Cerebellar cortex (tissue), 1 donor: ENCODE measurements at regions not wholly inside any gene's neighbourhood (a gene's known extent, or its start where the extent isn't known, plus 50 kb on each side); places are given as distances from the start of the nearest gene placed in this dataset.
A peak's percentile ranks its signal among the peaks of the same experiment; 100 is the strongest.

Experiments used
- DNase-seq: peaks from one replicate; pipeline ENCODE4 v3.0.0-alpha.2; 2015; ENCODE audit warnings: low spot score

DNA sequence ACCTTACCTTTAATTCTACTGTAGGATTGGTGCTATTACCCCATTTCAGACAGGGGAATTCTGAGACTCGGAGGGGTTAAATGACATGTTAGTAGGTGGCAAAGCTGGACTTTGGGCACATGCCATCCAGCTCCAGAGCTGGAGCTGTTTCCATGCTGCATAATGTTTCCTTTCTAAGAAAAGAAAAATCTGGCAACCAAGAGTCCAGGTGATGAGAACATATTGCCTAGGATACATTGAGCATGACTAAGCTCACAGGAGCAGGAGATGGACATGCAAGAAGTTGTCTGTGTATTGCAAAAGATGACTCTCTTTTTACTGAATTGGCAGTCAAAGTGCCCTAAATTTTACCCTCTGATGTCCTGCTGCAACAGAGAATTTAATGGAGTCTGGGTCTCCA, 150.8 kb upstream of the SYT13 start:
- DNase-seq: peak; percentile 69

DNA sequence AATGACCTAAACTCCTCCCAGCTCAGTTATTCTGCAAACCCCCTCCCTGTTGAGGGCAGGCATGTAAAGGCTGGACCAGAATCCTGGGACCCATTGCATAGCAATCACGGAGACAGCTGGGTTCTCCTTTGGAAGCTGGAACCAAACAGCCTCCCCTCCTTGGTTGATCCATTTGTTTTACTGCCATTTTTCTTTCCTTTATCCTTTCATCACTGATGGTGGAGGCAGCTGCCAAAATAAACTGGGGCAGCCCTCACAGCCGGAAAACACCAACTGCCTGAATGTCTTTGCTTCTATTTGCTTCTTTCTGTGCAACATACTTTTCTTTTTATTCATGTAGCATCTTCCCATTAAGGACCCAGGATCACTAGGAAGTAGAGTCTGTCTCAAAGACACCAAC, 150.0 kb upstream of the SYT13 start:
- peak; percentile 82 for DNase-seq

DNA sequence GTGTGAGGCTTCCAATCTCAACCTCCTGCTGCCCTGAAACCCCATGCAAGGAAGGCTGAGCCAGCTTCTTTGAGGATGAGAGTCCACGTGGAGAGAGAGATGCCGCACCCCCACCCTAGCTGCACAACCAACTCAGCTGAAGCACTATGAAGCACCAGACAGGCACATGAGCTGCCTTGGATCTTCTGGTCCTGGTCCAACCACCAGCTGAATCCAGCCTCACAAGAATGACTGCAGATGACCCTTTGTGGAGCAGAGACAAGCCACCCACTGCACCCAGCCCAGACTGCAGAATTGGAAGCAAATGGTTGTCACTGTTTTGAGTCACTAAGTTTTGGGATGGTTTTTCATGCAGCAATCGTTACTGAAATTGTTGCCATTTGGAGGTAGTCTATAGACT, 149.6 kb upstream of the SYT13 start:
- peak; percentile 57 for DNase-seq

GRCh38 chr11:45432910-45433309, 146.8 kb upstream of the SYT13 start:
- no peak for DNase-seq

- DNase-seq: no peak
These were observed 146.0 kb upstream of the SYT13 start for GRCh38 chr11:45432100-45432499.

- DNase-seq: no peak
These were observed 145.2 kb upstream of the SYT13 start for GRCh38 chr11:45431046-45432018.

- DNase-seq: no peak
These were observed 144.2 kb upstream of the SYT13 start for GRCh38 chr11:45430361-45430760.

- no peak for DNase-seq
These were observed 143.6 kb upstream of the SYT13 start for GRCh38 chr11:45429719-45430118.

DNA sequence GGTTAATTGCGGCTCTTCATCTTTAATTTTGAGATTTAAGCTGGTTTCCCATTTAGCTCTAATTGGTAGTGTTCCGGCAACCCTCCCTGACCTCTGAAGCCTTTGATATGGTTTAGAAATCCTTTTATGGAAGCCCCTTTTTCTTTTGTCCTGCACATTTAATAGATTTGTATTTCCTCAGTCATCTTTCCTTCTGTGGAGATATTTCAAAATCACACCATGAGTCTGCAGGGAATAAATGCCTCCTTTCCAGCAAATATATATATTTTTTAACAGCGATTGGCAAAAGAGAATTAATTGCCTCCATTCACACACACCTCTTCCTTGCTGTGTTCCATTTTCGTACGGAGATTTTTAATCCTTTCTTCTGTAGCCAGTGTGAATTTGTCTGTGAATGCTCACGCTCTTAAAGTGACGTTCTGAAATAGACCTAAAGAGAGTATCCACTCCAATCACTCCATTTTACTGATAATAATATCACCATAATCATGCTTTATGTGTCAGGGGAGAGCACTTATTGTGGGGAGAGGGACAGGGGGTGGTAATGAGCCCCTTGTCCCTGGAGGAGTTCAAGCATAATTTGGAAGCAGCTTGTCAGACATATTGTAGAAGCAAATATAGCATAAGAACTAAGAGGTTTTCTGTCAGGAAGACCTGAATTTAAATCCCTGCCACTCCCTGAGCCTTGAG, 142.5 kb upstream of the SYT13 start:
- DNase-seq: no peak

DNA sequence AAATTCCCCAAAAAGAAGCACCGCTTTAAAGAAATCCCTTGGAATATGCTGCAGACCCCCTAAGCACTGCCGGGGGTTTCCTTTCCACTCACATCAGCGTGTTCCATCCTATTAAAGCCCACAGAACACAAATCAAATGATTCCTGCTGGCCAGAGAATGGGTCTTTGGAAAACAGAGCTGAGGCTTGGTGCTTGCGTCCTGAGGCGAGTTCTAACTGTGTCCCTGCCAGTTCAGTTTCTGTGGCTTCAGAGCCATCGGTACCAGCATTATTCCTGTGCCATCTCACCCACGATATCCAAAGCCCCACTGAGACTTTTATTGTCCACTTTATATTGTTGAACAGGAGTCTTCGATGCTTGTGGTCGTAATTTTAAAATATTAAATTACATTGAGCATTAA, 142.0 kb upstream of the SYT13 start:
- DNase-seq: no peak

DNA sequence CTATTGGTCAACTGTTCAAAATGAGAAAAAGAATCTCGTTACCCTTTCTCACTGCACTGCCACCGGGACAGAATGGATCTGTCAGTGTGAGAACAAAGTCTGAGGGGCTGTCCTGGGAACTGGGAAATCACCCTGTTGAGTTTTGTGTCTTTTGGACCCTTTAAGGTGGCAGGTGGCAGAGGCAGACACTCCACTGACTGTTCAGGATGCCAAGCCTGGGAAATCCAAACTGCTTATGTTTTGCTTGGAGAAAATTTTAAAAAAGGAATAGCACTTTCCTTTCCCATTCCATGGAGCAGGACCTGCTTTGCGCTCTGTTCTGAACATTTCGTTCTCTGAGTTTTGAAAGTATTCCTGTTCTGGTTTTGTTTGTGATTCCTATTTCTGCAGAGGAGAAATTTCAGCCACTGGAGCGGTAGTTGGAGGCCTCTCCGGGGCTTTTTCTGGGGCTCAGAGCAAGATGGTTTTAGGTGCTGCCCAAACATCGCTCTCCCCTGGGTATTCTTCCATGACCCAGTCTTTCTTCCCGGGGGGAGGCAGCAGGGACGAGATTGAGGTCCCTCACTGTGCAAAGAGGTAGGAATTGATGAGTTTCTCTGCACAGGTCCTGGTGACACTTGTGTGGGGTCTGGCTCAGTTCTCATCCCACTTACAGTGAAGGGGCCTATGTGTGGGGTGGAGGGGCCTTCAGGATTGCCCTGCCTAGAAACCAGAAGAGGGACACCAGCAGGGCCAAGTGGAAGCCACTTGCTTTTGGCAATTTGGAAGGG, 138.5 kb upstream of the SYT13 start:
- no peak for DNase-seq

DNA sequence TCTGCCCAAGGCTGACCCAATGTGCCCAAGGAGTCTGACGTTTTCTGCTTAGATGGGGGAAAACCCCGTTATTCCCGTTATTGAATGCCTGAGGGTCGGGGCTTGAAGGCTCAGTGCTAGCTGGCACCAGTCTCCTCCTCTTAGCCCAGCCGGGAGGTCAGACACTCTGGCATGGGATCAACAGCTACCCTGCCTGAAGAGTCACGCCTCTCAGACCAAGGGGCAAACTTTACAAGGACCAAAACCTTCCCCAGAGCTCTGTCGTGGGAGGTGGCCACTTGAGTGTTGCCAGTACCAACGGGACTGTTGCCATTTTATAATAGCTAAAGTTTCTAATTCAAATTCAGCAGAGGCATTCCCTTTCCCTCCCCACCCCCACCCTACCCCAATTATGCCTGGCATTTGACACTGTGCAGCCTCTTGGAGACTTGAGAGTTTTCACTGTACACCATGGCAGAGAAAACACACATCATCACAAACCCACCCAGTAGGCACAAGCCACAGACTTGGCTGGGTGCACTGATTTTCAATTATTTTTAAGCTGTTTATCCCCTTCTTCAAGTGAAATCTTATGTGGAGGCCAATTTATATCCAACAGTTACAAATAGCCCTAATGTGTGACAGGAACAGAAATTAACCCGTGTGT, 137.5 kb upstream of the SYT13 start:
- no peak for DNase-seq

DNA sequence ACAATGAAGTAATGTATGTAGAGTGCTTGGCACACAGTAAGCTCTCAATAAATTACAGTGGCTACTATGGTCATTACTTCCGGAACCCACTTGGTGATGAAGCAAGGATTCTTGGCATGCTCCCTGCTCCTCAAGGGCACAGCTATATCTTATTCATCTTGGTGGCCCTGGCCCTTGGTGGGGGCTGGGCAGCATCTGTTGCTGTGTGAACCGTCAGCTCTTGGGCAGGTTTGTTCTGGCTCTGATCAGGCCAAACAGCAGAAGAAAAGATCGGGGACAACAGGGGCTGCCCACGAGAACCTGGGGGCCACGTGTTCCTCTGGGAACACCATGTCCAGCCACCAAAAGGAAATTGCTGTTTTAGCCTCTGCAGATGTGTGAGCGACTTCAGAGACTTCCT, 136.9 kb upstream of the SYT13 start:
- DNase-seq: no peak

- DNase-seq: no peak
These were observed 127.9 kb upstream of the SYT13 start for GRCh38 chr11:45414088-45414487.

DNA sequence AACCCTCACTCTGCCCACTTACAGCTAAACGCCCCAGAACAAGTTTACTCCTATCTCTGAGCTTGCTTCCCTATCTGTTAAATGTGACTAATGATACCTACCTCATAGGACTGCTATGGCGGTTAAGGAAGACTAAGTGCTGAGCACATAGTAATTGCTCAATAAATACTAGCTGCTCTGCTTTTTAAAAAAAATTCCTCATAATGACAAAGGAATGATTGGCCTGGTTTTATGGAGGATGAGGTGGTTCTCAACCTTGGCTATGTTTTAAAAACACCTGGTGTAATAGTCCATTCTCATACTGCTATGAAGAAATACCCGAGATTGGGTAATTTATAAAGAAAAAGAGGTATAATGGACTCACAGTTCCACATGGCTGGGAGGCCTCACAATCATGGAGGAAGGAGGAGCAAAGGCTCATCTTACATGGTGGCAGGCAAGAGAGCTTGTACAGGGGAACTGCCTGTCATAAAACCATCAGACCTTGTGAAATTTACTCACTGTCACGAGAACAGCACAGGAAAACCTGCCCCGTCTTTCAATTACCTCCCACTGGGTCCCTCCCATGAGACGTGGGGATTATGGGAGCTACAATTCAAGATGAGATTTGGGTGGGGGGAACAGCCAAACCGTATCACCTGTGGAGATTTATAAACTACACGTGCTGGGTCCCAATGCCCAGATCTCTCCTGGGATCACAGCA, 127.2 kb upstream of the SYT13 start:
- DNase-seq: no peak

GRCh38 chr11:45412521-45412920, 126.4 kb upstream of the SYT13 start:
- peak; percentile 31 for DNase-seq

GRCh38 chr11:45412051-45412471, 125.9 kb upstream of the SYT13 start:
- peak; percentile 54 for DNase-seq

DNA sequence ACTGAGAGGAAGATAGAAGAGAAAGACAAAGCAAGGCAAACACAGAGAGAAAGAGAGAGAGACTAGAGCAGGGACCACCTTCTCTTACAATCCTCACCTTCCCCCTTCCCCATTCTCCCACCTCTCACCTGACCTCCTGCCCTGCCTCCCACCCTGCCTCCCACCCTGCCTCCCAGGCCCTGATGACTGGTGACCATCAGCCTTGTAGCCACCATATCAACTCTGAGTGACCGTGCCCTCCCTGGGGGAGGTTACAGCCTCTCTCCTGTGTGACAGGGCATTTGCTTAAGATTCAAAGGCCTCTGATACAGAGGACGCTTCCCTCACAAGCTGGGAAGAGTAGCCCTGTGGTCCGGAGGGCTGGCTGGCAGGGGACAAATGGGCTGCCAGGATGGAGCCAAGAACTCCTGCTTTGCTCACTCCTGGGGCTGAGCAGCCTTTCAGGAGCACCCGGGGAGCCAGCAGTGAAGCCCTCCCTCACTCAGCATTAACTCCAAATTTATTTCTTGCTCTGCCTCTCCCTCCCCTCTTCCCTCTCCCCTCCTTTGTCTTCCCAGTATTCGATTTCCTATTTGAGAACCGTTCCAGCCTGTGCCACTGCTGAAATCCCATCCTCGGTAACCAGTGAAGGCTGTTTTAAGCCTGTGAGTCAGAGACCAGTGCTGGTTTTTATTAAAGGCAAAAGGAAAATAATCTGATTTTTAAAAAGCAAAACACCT, 125.2 kb upstream of the SYT13 start:
- peak; percentile 46 for DNase-seq

DNA sequence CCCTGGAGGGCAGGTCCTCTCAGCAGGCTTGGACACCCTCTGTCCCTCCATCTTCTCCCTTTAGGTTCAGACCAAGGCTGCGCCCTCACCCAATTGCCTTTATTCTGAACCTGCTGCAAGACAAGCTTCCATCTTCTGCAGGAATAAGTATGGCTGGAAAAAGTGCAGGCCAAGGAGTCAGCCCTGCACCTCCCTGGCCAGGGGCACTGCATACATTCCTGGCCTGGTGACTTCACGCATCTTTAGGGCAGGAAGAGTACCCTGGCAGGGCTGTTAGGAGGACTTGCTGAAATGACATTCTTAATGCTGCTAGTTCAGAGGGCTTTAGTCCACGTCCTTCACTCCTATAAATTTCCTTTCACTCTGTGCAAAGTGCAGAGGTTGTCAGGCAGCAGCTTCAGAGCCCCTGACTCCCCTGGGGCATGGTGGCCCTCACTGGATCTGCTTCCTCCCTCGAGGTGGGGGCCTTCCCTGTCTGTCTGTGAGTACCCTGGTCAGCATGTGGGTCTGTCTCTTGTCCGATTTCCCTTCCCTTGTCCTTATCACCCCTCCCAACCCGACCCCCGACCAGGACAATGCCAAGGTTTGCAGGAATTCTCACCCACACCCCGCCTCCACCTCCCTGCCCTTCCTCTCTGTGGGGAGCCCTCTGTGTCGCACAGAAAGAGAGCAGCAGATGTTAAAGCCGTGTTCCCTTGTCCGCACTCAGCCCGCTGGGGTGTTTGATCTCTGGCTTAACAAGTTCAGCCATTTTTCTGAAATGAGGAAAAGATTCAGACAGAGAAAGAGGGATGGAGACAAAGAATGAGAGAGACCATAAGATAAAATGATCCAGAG, 124.5 kb upstream of the SYT13 start:
- DNase-seq: no peak

DNA sequence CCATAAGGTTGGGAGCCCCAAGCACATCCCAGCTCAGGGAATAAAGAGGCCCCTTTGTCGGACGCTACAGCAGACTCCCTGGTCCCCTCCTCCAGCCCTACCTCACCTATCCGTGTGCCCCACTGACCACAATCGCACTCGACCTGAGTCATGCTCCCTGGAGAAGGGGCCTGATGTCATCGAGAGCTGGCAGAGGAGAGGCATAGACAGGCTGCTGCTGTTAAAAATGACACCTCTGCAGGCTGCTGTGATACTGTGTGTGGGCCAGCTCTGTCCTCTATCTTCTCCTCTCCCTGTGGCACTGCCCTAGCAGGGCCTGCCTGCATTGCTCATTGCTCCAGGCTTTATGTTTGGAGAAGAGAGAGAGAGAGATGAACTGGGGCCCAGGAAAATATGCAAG, 123.4 kb upstream of the SYT13 start:
- DNase-seq: no peak
